GM23338 (cell line): ENCODE measurements at regions not wholly inside any gene's neighbourhood (a gene's known extent, or its start where the extent isn't known, plus 50 kb on each side); places are given as distances from the start of the nearest gene placed in this dataset.

Source experiments
- CTCF ChIP-seq, 2 experiments: fragments of 200-600 bp in 1 of 2; sonication (generic) in 1 of 2; conservative IDR thresholded peaks; 2 replicates each; pipeline versions ENCODE4 v1.5.1 to v1.6.1; 2016 to 2017; ENCODE audit warnings: antibody characterized with exemption in 2 of 2, low read depth in 2 of 2, mild to moderate bottlenecking in 2 of 2, moderate library complexity in 1 of 2
- EZH2 ChIP-seq: fragments of 200-600 bp; sonication (generic); IDR thresholded peaks from one replicate; pipeline ENCODE4 v1.8.0; 2017; ENCODE audit warnings: antibody characterized with exemption, mild to moderate bottlenecking, low read depth; ENCODE audit not compliant: unreplicated experiment

GRCh38 chr14:99080306-99080705, 191.7 kb downstream of the BCL11B start:
- TF ChIP-seq CTCF (conservative IDR thresholded peaks at IDR 0.05; ENCODE audit: low read depth in 2 of 2) (no peak), EZH2 (no peak)
